ENCODE measurements at regions not wholly inside any gene's neighbourhood (a gene's known extent, or its start where the extent isn't known, plus 50 kb on each side); places are given as distances from the start of the nearest gene placed in this dataset.
A peak's percentile ranks its signal among the peaks of the same experiment; 100 is the strongest.

DNA sequence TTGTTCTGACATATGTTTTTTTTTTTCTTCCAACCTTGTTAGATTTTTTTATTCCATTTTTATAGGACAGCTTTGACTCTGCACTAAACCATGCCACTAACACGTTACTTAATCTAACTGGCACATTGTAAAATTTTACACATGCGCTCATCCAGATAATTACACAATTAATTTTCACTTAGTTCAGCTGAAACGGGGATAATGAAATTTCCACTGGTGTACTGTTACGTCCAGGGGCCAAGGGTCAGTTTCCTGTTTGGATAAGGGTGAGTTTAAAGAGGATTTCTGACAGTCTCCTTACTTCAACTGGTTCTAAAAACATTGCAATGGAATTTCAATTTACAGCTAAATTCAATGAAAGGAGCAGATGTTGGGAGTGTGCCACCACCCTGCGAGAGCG, 221.8 kb upstream of the CEP162 start (continued):
- TF ChIP-seq, protein P1, sequence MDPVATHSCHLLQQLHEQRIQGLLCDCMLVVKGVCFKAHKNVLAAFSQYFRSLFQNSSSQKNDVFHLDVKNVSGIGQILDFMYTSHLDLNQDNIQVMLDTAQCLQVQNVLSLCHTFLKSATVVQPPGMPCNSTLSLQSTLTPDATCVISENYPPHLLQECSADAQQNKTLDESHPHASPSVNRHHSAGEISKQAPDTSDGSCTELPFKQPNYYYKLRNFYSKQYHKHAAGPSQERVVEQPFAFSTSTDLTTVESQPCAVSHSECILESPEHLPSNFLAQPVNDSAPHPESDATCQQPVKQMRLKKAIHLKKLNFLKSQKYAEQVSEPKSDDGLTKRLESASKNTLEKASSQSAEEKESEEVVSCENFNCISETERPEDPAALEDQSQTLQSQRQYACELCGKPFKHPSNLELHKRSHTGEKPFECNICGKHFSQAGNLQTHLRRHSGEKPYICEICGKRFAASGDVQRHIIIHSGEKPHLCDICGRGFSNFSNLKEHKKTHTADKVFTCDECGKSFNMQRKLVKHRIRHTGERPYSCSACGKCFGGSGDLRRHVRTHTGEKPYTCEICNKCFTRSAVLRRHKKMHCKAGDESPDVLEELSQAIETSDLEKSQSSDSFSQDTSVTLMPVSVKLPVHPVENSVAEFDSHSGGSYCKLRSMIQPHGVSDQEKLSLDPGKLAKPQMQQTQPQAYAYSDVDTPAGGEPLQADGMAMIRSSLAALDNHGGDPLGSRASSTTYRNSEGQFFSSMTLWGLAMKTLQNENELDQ (tag by site-specific recombination; IDR thresholded peaks at IDR 0.05; ENCODE audit: low read depth): no peak
- TF ChIP-seq ZNF670 (tag by site-specific recombination; IDR thresholded peaks at IDR 0.05; ENCODE audit: low read depth) (no peak), SETDB1 (IDR thresholded peaks at IDR 0.05; ENCODE audit: insufficient read length, low read length) (no peak), YY1 (tag by site-specific recombination; IDR thresholded peaks at IDR 0.05) (0 out of 2 replicates have a peak, but pooled peaks have one; percentile 19), FEZF1 (tag by site-specific recombination; IDR thresholded peaks at IDR 0.05) (peak; percentile 95), SP7 (tag by site-specific recombination; IDR thresholded peaks at IDR 0.05) (peak; percentile 61; the same call in 1 of the 2 replicates), ZBTB7A (tag by site-specific recombination; IDR thresholded peaks at IDR 0.05; ENCODE audit: low read depth) (no peak), ZNF37A (tag by site-specific recombination; IDR thresholded peaks at IDR 0.05) (no peak), ZNF354C (tag by site-specific recombination; IDR thresholded peaks at IDR 0.05; ENCODE audit: borderline replicate concordance, low read depth) (no peak), ZNF23 (tag by site-specific recombination; IDR thresholded peaks at IDR 0.05; ENCODE audit: borderline replicate concordance) (no peak), EGR2 (tag by site-specific recombination; IDR thresholded peaks at IDR 0.05; ENCODE audit: low read depth) (no peak), ZNF16 (tag by site-specific recombination; IDR thresholded peaks at IDR 0.05; ENCODE audit: low read depth) (no peak), HOXA7 (CRISPR knock-in tag; IDR thresholded peaks at IDR 0.05; ENCODE audit: borderline replicate concordance) (no peak), ZNF555 (tag by site-specific recombination; conservative IDR thresholded peaks at IDR 0.05) (no peak), ZNF501 (tag by site-specific recombination; IDR thresholded peaks at IDR 0.05) (no peak), ZNF274 (IDR thresholded peaks at IDR 0.05; ENCODE audit: low read length) (no peak), ZNF274 (tag by site-specific recombination; IDR thresholded peaks at IDR 0.05; ENCODE audit: borderline replicate concordance) (no peak), ZNF600 (tag by site-specific recombination; IDR thresholded peaks at IDR 0.05) (no peak), ZBTB48 (tag by site-specific recombination; IDR thresholded peaks at IDR 0.05) (no peak), ZNF2 (tag by site-specific recombination; IDR thresholded peaks at IDR 0.05) (no peak), ZNF548 (tag by site-specific recombination; IDR thresholded peaks at IDR 0.05) (no peak)
- TF ChIP-seq, protein P2, sequence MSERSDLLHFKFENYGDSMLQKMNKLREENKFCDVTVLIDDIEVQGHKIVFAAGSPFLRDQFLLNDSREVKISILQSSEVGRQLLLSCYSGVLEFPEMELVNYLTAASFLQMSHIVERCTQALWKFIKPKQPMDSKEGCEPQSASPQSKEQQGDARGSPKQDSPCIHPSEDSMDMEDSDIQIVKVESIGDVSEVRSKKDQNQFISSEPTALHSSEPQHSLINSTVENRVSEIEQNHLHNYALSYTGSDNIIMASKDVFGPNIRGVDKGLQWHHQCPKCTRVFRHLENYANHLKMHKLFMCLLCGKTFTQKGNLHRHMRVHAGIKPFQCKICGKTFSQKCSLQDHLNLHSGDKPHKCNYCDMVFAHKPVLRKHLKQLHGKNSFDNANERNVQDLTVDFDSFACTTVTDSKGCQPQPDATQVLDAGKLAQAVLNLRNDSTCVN (tag by site-specific recombination; optimal IDR thresholded peaks at IDR 0.05): no peak
- TF ChIP-seq, protein P3, sequence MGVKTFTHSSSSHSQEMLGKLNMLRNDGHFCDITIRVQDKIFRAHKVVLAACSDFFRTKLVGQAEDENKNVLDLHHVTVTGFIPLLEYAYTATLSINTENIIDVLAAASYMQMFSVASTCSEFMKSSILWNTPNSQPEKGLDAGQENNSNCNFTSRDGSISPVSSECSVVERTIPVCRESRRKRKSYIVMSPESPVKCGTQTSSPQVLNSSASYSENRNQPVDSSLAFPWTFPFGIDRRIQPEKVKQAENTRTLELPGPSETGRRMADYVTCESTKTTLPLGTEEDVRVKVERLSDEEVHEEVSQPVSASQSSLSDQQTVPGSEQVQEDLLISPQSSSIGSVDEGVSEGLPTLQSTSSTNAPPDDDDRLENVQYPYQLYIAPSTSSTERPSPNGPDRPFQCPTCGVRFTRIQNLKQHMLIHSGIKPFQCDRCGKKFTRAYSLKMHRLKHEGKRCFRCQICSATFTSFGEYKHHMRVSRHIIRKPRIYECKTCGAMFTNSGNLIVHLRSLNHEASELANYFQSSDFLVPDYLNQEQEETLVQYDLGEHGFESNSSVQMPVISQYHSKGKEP (tag by site-specific recombination; IDR thresholded peaks at IDR 0.05): peak; percentile 69
- TF ChIP-seq, protein P4, sequence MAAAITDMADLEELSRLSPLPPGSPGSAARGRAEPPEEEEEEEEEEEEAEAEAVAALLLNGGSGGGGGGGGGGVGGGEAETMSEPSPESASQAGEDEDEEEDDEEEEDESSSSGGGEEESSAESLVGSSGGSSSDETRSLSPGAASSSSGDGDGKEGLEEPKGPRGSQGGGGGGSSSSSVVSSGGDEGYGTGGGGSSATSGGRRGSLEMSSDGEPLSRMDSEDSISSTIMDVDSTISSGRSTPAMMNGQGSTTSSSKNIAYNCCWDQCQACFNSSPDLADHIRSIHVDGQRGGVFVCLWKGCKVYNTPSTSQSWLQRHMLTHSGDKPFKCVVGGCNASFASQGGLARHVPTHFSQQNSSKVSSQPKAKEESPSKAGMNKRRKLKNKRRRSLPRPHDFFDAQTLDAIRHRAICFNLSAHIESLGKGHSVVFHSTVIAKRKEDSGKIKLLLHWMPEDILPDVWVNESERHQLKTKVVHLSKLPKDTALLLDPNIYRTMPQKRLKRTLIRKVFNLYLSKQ (tag by site-specific recombination; IDR thresholded peaks at IDR 0.05; ENCODE audit: borderline replicate concordance): no peak
- TF ChIP-seq, protein P5, sequence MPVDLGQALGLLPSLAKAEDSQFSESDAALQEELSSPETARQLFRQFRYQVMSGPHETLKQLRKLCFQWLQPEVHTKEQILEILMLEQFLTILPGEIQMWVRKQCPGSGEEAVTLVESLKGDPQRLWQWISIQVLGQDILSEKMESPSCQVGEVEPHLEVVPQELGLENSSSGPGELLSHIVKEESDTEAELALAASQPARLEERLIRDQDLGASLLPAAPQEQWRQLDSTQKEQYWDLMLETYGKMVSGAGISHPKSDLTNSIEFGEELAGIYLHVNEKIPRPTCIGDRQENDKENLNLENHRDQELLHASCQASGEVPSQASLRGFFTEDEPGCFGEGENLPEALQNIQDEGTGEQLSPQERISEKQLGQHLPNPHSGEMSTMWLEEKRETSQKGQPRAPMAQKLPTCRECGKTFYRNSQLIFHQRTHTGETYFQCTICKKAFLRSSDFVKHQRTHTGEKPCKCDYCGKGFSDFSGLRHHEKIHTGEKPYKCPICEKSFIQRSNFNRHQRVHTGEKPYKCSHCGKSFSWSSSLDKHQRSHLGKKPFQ (tag by site-specific recombination; IDR thresholded peaks at IDR 0.05): no peak
- TF ChIP-seq, protein P6, sequence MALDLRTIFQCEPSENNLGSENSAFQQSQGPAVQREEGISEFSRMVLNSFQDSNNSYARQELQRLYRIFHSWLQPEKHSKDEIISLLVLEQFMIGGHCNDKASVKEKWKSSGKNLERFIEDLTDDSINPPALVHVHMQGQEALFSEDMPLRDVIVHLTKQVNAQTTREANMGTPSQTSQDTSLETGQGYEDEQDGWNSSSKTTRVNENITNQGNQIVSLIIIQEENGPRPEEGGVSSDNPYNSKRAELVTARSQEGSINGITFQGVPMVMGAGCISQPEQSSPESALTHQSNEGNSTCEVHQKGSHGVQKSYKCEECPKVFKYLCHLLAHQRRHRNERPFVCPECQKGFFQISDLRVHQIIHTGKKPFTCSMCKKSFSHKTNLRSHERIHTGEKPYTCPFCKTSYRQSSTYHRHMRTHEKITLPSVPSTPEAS (tag by site-specific recombination; IDR thresholded peaks at IDR 0.05): no peak
- TF ChIP-seq, protein P7, sequence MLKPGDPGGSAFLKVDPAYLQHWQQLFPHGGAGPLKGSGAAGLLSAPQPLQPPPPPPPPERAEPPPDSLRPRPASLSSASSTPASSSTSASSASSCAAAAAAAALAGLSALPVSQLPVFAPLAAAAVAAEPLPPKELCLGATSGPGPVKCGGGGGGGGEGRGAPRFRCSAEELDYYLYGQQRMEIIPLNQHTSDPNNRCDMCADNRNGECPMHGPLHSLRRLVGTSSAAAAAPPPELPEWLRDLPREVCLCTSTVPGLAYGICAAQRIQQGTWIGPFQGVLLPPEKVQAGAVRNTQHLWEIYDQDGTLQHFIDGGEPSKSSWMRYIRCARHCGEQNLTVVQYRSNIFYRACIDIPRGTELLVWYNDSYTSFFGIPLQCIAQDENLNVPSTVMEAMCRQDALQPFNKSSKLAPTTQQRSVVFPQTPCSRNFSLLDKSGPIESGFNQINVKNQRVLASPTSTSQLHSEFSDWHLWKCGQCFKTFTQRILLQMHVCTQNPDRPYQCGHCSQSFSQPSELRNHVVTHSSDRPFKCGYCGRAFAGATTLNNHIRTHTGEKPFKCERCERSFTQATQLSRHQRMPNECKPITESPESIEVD (tag by site-specific recombination; IDR thresholded peaks at IDR 0.05): peak; percentile 98
- TF ChIP-seq, protein P8, sequence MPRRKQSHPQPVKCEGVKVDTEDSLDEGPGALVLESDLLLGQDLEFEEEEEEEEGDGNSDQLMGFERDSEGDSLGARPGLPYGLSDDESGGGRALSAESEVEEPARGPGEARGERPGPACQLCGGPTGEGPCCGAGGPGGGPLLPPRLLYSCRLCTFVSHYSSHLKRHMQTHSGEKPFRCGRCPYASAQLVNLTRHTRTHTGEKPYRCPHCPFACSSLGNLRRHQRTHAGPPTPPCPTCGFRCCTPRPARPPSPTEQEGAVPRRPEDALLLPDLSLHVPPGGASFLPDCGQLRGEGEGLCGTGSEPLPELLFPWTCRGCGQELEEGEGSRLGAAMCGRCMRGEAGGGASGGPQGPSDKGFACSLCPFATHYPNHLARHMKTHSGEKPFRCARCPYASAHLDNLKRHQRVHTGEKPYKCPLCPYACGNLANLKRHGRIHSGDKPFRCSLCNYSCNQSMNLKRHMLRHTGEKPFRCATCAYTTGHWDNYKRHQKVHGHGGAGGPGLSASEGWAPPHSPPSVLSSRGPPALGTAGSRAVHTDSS (tag by site-specific recombination; IDR thresholded peaks at IDR 0.05): 0 out of 2 replicates have a peak, but pooled peaks have one; percentile 26

All from HEK293 (cell line).